Activated T-helper 1 cell treated with anti-CD3 and anti-CD28 coated beads, Interleukin-12 subunit alpha, Interleukin-12 subunit beta, Interleukin-2, Interleukin-4 antibody, amounts not matched to agents 30 ng/mL and 10 ng/mL and 1 ng/mL, durations not matched to agents 14 hours and 24 hours and 36 hours (primary cell): ENCODE measurements at regions not wholly inside any gene's neighbourhood (a gene's known extent, or its start where the extent isn't known, plus 50 kb on each side); places are given as distances from the start of the nearest gene placed in this dataset.

Experiments used
- DNase-seq: peaks from one replicate; pipeline ENCODE4 v3.0.0; 2021; ENCODE audit warnings: low spot score
- H3K27ac Mint-ChIP-seq: one replicate; pipeline ENCODE4 v1.8.0; 2021; ENCODE audit warnings: mild to moderate bottlenecking, mixed read lengths
- H3K27me3 Mint-ChIP-seq: one replicate; pipeline ENCODE4 v1.8.0; 2022; ENCODE audit warnings: mild to moderate bottlenecking, moderate library complexity, mixed read lengths; ENCODE audit not compliant: insufficient read depth
- H3K36me3 Mint-ChIP-seq: one replicate; pipeline ENCODE4 v1.8.0; 2021; ENCODE audit warnings: low read depth, mixed read lengths
- H3K4me1 Mint-ChIP-seq: one replicate; pipeline ENCODE4 v1.8.0; 2021; ENCODE audit warnings: low read depth, mixed read lengths
- H3K4me3 Mint-ChIP-seq: one replicate; pipeline ENCODE4 v1.8.0; 2021; ENCODE audit warnings: mild to moderate bottlenecking, moderate library complexity, mixed read lengths
- H3K9me3 Mint-ChIP-seq: one replicate; pipeline ENCODE4 v1.8.0; 2021; ENCODE audit warnings: mixed read lengths
- intact Hi-C: fragments of 100-400 bp; cut with micrococcal nuclease; formaldehyde crosslinking; loops from one replicate; pipeline ENCODE4 v1.15.1; 2024

DNA sequence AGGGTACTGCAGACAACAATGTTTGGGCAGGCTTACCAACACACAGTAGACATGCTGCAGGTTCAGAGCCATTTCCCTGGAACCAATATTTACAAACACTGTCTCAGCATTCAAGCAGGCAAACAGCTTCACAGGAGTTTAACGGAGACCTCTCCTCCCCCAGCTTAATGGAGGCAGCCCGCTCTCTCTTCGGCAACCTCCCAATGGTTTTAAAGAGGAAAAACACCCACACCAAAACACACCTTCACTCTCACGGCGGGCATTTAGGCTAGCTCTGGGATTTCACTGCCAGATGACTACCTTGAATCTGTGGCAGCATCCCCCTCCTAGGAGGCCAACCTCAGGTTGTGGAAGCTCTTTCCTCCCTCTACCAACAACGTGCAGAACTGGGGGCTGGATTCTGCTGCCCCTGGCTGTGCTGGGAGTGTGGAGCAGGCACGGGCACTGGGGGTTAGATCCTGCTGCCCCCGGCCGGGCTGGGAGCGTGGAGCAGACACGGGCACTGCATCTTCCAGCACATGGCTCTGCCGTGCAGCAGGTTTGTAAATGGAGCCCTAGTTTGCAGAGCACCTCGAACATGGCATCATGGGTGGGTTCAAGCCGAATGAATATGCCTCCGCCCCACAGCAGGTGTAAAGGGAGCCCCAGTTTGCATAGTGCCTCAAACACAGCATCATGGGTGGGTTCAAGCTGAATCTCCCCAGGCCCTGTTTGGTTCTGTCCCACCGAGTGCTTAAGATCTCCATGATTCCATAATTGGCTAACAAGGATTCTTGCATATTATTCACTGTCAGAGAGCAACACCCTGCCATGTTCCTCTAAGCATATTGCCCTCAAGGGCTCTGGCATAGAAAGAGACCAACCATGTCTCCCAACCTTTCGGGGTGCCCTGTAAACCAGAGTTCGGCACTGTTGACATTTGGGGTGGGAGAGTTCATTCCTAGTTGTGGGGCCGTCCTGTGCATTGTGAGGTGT, 86.4 kb downstream of the RBFOX3 start:
- H3K27me3 Mint-ChIP-seq: peaks cover 2% of the 10 kb centered on the region
- H3K9me3 Mint-ChIP-seq: no peaks in the 10 kb centered on the region
- no peak for DNase-seq
- H3K4me1 Mint-ChIP-seq: no peaks in the 10 kb centered on the region
- no peak overlapping the region for H3K27ac Mint-ChIP-seq
- intact Hi-C loops: no loop called here
- H3K4me3 Mint-ChIP-seq: no peak overlapping the region
- H3K36me3 Mint-ChIP-seq: no peaks in the 10 kb centered on the region

DNA sequence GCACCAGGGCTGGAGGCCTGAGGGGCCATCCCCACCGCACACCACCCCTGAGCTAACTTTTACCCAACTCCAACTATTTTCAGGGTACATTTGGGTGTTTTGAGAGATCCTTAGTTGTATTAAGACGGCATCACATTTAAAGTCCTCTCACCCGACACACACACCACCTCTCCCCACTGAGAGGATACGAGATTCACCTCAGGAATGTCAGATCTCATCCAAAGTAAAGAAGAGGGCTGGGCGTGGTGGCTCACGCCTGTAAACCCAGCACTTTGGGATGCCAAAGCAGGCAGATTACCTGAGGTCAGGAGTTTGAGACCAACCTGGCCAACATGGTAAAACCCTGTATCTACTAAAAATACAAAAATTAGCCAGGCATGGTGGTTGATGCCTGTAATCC, 88.4 kb downstream of the RBFOX3 start:
- H3K4me1 Mint-ChIP-seq: no peaks in the 10 kb centered on the region

DNA sequence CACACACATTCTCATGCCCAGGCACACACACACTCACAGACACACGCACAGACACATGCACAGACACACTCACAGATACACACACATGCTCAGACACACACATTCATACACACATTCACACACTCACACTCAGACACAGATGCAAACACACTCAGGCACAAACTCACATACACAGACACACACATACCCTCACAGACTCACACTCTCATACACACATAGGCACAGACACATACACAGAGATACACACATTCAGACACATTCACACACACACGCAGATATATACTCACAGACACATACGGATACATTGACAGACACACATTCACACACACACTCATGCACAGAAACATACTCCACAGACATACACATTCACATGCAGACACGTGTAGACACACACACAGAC, 89.6 kb downstream of the RBFOX3 start:
- intact Hi-C loops: no loop called here
- no peak overlapping the region for H3K27ac Mint-ChIP-seq
- no peaks in the 10 kb centered on the region for H3K4me1 Mint-ChIP-seq
- H3K36me3 Mint-ChIP-seq: no peaks in the 10 kb centered on the region
- H3K4me3 Mint-ChIP-seq: no peak overlapping the region
- no peaks in the 10 kb centered on the region for H3K9me3 Mint-ChIP-seq
- H3K27me3 Mint-ChIP-seq: peaks cover 5% of the 10 kb centered on the region
- no peak for DNase-seq

More for the DNA sequence above, 88.4 kb downstream of the RBFOX3 start:
- no peak overlapping the region for H3K27ac Mint-ChIP-seq
- H3K36me3 Mint-ChIP-seq: no peaks in the 10 kb centered on the region
- intact Hi-C loops: no loop called here
- DNase-seq: no peak
- H3K4me3 Mint-ChIP-seq: no peak overlapping the region
- no peaks in the 10 kb centered on the region for H3K9me3 Mint-ChIP-seq
- peaks cover 5% of the 10 kb centered on the region for H3K27me3 Mint-ChIP-seq

DNA sequence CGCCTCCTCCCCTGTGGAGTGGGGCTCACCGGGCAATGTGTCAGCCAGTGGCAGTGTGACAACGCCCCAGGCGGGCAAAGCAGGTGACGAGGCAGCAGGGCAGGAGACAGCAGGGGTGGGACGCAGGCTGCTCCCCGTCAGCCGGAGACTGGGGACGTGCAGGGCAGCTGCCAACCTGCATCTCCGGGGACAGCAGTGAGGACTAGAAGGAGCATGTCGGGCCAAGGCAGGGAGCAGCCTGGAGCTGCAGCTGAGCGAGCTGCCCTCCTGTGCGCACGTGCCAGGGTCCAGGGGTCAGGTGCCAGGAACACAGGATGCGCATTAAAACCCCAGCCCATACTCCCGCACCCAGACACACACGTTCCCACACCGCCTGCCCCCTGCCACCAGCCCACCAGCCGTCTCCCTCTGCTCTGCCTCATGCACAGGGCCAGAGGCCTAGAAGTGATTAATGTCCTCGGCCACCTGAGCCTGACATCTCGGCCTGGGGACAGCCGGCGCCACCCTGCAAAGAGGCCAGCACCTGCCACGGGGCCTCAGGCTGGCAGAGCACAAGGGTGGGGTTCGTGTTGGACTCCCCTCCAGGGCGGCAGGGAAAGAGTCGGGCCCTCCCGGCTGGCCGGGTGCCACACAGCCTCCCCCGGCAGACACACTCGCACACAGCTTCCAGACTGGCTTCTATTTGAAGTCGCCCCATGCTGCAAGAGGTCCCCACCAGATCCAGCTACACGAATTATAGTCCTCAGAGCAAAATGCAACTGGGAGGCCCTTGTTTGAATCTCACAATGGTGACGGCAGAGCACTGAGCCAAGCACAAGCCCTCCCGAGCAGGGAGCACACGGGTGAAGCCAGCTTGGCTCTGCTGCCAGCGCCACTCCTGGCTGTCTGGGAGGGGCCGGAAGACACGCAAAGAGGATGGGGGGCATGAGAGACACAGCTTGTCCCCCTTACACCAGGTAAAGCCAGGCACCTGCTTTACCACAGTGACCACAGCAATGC, 90.4 kb downstream of the RBFOX3 start:
- intact Hi-C loops: no loop called here
- Mint-ChIP-seq H3K9me3 (no peaks in the 10 kb centered on the region), H3K27me3 (peaks cover 5% of the 10 kb centered on the region), H3K4me1 (no peaks in the 10 kb centered on the region), H3K27ac (no peak overlapping the region), H3K36me3 (no peaks in the 10 kb centered on the region), H3K4me3 (no peak overlapping the region)
- no peak for DNase-seq

DNA sequence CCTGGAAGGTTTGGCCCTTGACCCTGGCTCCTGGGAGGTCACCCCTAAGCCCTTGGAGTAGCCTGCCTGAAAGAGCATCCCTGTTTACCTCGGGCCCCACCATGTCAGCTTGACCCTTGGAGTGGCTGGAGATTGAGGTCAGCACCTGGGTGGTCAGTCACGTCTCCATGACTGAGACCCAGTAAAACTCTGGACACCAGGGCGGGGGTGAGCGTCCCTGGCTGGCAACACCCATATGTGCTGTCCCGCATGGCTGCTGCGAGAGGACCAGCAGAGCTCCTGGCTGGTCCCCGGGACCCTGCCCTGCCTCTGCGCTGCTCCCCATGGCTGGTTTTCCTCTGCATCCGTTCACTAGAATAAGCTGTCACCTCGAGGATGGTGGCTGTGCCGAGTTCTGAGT, 91.2 kb downstream of the RBFOX3 start:
- peaks cover 5% of the 10 kb centered on the region for H3K27me3 Mint-ChIP-seq
- DNase-seq: no peak
- H3K27ac Mint-ChIP-seq: no peak overlapping the region
- H3K4me3 Mint-ChIP-seq: no peak overlapping the region
- intact Hi-C loops: no loop called here
- H3K4me1 Mint-ChIP-seq: no peaks in the 10 kb centered on the region
- no peaks in the 10 kb centered on the region for H3K36me3 Mint-ChIP-seq
- no peaks in the 10 kb centered on the region for H3K9me3 Mint-ChIP-seq

DNA sequence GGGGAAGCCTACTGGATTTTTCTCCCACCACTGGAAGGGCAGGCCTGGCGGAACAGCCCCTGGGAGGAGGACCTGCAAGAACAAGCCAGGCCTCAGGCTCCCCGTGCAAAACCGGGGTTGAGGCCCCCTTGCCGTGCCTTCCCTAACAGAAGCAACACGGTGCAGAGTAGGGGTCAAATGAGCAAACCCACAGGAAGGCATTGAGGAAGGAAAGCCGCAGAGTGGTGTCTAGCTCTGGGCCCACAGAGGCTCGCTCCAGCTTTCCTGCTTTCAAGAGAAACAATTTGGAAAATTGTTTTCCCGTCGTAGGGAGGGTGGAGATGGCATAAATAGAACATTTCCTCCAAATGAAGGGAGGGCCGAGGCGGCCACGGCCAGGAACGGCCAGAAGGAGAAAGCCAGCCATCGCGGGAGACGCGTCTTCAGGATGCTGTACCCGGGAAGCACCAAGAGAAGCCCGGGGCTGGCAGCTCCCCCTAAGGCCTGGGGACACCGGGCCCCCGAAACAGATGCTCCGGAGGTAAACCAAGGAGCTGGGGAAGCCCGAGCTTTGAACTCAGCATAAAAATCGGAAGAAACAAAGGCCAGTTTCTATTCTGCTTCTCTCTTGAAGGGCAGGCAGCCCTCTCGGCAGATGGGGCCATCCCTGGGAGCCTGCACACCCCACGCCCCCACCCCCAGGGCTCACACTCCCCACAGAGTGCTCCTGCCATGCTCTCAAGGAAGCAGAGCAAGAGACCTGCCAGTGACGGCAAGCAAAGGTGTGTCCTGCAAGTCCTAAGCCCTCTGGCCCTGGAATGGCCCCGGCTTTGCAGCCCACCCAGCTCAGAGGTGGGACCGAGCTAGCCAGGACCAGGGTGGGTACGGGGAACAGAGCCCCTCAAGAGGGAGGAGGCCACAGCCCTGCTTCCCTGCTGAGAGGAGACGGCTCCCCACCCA, 92.0 kb downstream of the RBFOX3 start:
- H3K9me3 Mint-ChIP-seq: no peaks in the 10 kb centered on the region
- H3K27me3 Mint-ChIP-seq: peaks cover 5% of the 10 kb centered on the region
- H3K27ac Mint-ChIP-seq: no peak overlapping the region
- no peaks in the 10 kb centered on the region for H3K36me3 Mint-ChIP-seq
- intact Hi-C loops: no loop called here
- H3K4me3 Mint-ChIP-seq: no peak overlapping the region
- DNase-seq: no peak
- no peaks in the 10 kb centered on the region for H3K4me1 Mint-ChIP-seq

DNA sequence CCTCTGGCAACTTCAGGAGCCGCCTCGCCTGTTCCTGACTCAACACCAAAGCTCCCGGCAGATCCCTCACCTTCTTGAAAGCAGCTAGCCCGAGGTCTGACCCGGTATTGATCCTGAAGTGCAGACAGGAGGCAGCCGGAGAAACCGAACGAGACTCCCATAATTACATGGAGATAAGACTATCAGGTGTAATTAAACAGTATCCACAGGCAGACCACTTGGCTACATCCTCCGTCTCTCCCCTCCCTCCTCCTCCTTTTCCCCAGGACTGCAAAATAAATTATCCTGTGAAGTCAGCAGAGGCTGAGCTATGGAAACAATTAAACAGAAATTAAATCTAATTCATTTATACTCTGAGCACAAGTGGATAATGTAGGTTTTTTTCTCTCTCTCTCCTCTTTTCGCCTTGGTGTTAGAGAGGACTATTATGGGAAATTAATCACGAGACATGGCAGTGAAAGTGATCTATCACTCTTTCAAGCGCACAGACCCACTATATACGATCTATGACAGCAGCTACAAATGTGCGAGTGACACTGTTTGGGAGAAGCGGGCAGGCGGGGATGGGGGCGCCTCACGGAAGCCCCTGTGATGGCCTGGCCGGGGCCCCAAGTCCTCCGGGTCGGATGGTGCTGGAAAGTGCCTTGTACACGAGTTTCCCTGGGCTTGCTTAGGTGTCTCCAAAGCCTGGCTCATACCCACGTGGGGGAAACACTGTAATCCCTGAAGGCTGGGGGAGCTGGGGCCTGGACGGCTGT, 92.8 kb downstream of the RBFOX3 start:
- DNase-seq: no peak
- no peak overlapping the region for H3K27ac Mint-ChIP-seq
- H3K9me3 Mint-ChIP-seq: no peaks in the 10 kb centered on the region
- peaks cover 5% of the 10 kb centered on the region for H3K27me3 Mint-ChIP-seq
- intact Hi-C loops: no loop called here
- H3K36me3 Mint-ChIP-seq: no peaks in the 10 kb centered on the region
- H3K4me1 Mint-ChIP-seq: no peaks in the 10 kb centered on the region
- no peak overlapping the region for H3K4me3 Mint-ChIP-seq

DNA sequence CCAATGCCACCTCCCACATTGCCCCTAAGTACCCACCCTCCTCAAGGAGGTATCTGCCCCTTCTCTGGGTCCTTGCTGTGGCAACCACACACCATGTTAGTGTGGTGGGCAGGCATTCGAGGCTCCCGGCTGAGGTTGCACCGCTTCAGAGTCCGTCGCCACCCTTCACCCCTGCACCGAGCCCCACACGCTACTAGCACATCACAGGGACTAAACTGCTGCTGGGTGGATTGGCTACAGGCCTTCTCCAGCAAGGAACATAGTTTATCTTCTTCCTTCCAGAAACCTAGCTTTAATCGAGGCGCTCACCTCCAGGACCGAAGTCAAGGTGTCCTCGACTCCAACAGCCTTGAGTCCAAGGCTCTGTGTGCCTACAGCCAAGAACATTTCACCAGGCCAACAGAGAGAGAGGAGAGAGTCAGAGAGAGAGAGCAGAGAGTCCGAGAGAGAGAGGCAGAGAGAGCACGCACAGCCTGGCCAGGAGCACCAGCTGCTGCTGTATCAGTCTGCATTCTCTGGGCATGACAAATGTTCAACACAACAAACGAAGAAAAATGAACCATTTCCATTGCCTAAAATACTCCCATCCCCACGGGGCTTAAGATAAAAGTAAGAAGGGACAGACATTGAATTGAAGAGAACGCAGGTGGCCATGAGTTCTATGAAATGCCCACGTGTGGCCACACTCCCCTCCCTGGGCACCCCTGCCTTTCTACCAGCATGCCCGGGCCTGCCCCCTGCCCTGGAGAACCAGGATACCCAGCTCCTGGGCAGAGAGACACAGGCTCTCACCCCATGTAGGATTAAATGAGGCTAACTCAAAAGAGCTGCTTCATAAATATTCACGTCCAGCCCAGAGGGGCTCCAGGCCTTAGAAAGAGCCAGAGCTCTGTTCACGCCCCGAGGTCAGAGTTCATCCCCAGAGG, 94.9 kb downstream of the RBFOX3 start:
- Mint-ChIP-seq H3K36me3 (no peaks in the 10 kb centered on the region), H3K27ac (no peak overlapping the region), H3K27me3 (peaks cover 5% of the 10 kb centered on the region), H3K4me1 (no peaks in the 10 kb centered on the region), H3K9me3 (peaks cover 4% of the 10 kb centered on the region), H3K4me3 (no peak overlapping the region)
- intact Hi-C loops: no loop called here
- no peak for DNase-seq

DNA sequence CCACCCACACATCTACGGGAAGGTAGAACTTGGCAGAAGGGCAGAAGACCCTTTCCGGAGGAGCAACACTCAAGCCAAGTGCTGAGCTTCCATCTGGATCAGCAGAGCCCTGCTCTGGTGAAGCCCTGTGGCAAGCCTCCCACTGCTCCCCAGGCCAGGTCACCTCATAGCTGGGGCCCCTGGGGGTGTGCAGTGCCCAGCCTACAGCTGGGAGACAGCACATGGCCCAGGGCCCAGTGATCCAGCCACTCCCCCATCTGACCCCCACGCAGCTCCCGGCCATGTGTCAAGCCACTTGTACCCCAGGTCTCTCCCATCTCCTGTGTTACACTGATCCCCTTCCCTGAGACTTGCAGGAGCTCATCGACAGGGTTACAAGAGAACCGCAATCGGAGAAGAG, 95.7 kb downstream of the RBFOX3 start:
- intact Hi-C loops: no loop called here

DNA sequence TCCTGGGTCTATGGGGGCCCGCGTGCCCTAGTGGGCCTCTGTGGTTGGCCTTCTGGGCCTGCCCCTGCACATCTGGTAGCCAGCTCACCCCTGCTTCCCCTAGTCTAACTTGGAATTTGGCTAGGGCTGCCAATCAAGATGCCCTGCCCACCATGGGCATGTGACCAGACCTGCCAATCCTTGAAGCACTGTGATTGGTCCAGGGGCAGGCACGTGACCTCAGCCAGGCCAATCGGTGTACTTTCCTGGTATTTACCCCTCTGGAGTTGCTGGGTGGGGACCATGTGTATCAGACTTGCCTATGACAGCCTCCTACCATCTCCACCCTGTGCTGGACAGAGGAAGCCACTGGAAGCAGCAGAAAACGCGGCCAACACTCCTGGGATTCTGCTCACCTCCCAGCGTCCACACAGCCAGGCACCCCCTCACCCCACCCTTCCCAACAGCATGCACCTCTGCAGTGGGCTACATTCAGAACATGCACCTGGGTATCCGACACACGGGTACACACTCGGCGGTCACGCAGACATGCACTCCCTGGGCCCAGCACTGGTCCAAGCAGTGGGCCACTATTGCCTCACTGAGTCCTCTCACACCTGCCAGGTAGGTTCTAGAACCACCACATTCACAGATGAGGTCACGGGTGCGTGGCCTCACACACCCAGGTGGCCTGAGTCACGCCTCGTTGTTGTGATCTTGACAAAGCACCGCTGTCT, 96.9 kb downstream of the RBFOX3 start:
- Mint-ChIP-seq H3K9me3 (peaks cover 4% of the 10 kb centered on the region), H3K27me3 (peaks cover 7% of the 10 kb centered on the region), H3K4me1 (no peaks in the 10 kb centered on the region)

More for the DNA sequence above, 95.7 kb downstream of the RBFOX3 start:
- no peak for DNase-seq
- no peak overlapping the region for H3K27ac Mint-ChIP-seq
- H3K4me1 Mint-ChIP-seq: no peaks in the 10 kb centered on the region
- H3K27me3 Mint-ChIP-seq: peaks cover 7% of the 10 kb centered on the region
- no peak overlapping the region for H3K4me3 Mint-ChIP-seq
- H3K36me3 Mint-ChIP-seq: no peaks in the 10 kb centered on the region
- H3K9me3 Mint-ChIP-seq: peaks cover 4% of the 10 kb centered on the region

More for the DNA sequence above, 96.9 kb downstream of the RBFOX3 start:
- intact Hi-C loops: no loop called here
- H3K4me3 Mint-ChIP-seq: no peak overlapping the region
- H3K36me3 Mint-ChIP-seq: no peaks in the 10 kb centered on the region
- DNase-seq: no peak
- no peak overlapping the region for H3K27ac Mint-ChIP-seq
